Breast epithelium (tissue), 4 donors: ENCODE measurements at regions not wholly inside any gene's neighbourhood (a gene's known extent, or its start where the extent isn't known, plus 50 kb on each side); places are given as distances from the start of the nearest gene placed in this dataset.

Experiments
- DNase-seq, 2 donors: peaks; one replicate each; pipeline ENCODE4 v3.0.0-alpha.2; 2019; ENCODE audit warnings: low spot score in 2 of 2
- H3K27ac ChIP-seq, 2 donors: fragments of 200-600 bp; sonication (generic) in 1 of 2; one replicate each; pipeline ENCODE4 v1.5.1; 2016 to 2019; ENCODE audit warnings: mild to moderate bottlenecking in 1 of 2
- H3K27me3 ChIP-seq, 2 donors: fragments of 200-600 bp; sonication (generic) in 1 of 2; one replicate each; pipeline versions ENCODE4 v1.5.1 to v1.6.0; 2017 to 2019; ENCODE audit warnings: control low read depth in 1 of 2, mild to moderate bottlenecking in 1 of 2
- H3K36me3 ChIP-seq: fragments of 200-600 bp; one replicate; pipeline ENCODE4 v1.5.1; 2019
- H3K4me1 ChIP-seq, 2 donors: fragments of 200-600 bp; sonication (generic); one replicate each; pipeline ENCODE4 v1.5.1; 2016 to 2019; ENCODE audit warnings: control low read depth in 1 of 2
- H3K4me3 ChIP-seq, 3 donors: fragments of 200-600 bp; sonication (generic); 1 replicate in 2 of 3; 2 replicates in 1 of 3; pipeline ENCODE4 v1.5.1; 2016 to 2019; ENCODE audit warnings: mild to moderate bottlenecking in 3 of 3, moderate library complexity in 2 of 3
- H3K9me3 ChIP-seq, 2 donors: fragments of 200-600 bp; sonication (generic) in 1 of 2; one replicate each; pipeline ENCODE4 v1.5.1; 2016 to 2019; ENCODE audit warnings: control low read depth in 1 of 2
- CTCF ChIP-seq, 3 donors: fragments of 450-650 bp; IDR thresholded peaks; one replicate each; pipeline ENCODE4 v1.5.1; 2016 to 2017; ENCODE audit warnings: antibody characterized with exemption in 3 of 3, mild to moderate bottlenecking in 3 of 3, moderate library complexity in 3 of 3
- POLR2A ChIP-seq: fragments of 450-650 bp; IDR thresholded peaks from one replicate; pipeline ENCODE4 v1.6.1; 2016; ENCODE audit warnings: antibody characterized with exemption, mild to moderate bottlenecking, moderate library complexity
- POLR2AphosphoS5 ChIP-seq, 3 donors: sonication (generic); formaldehyde crosslinking; IDR thresholded peaks; one replicate each; pipeline ENCODE4 v1.6.1; 2017; ENCODE audit warnings: antibody characterized with exemption in 3 of 3
- intact Hi-C: fragments of 100-400 bp; cut with DNase I; formaldehyde crosslinking; loops from one replicate; pipeline ENCODE4 v1.15.1; 2023; ENCODE audit warnings: low total_unique reads

GRCh38 chr3:72449551-72449950 lies 398.7 kb downstream of the SHQ1 start:
- intact Hi-C loops: no loop called here
- Histone ChIP-seq H3K4me1 (no peaks in the 10 kb centered on the region), H3K27ac (no peak overlapping the region), H3K27me3 (no peaks in the 10 kb centered on the region), H3K9me3 (no peaks in the 10 kb centered on the region), H3K4me3 (no peak overlapping the region), H3K36me3 (no peaks in the 10 kb centered on the region)
- TF ChIP-seq POLR2A (no peak), POLR2AphosphoS5 (IDR thresholded peaks at IDR 0.05) (no peak), CTCF (IDR thresholded peaks at IDR 0.05) (no peak)
- DNase-seq: no peak

- H3K9me3 ChIP-seq: no peaks in the 10 kb centered on the region
- intact Hi-C loops: no loop called here
- no peak for TF ChIP-seq POLR2AphosphoS5 (IDR thresholded peaks at IDR 0.05)
- TF ChIP-seq CTCF (IDR thresholded peaks at IDR 0.05): no peak
- no peak for TF ChIP-seq POLR2A
- H3K36me3 ChIP-seq: no peaks in the 10 kb centered on the region
- H3K27me3 ChIP-seq: no peaks in the 10 kb centered on the region
- H3K4me3 ChIP-seq: no peak overlapping the region
- DNase-seq: no peak
- H3K4me1 ChIP-seq: peaks cover 0 to 4% of the 10 kb centered on the region in 2 donors
- no peak overlapping the region for H3K27ac ChIP-seq
These were observed 399.4 kb downstream of the SHQ1 start for GRCh38 chr3:72448858-72449257.

GRCh38 chr3:72448375-72448823 lies 399.8 kb downstream of the SHQ1 start:
- Histone ChIP-seq H3K9me3 (no peaks in the 10 kb centered on the region), H3K27me3 (no peaks in the 10 kb centered on the region), H3K4me3 (no peak overlapping the region), H3K4me1 (peaks cover 0 to 4% of the 10 kb centered on the region in 2 donors), H3K36me3 (no peaks in the 10 kb centered on the region), H3K27ac (no peak overlapping the region)
- DNase-seq: no peak
- no peak for TF ChIP-seq POLR2A
- no peak for TF ChIP-seq POLR2AphosphoS5 (IDR thresholded peaks at IDR 0.05)
- no peak for TF ChIP-seq CTCF (IDR thresholded peaks at IDR 0.05)
- intact Hi-C loops: no loop called here

DNA sequence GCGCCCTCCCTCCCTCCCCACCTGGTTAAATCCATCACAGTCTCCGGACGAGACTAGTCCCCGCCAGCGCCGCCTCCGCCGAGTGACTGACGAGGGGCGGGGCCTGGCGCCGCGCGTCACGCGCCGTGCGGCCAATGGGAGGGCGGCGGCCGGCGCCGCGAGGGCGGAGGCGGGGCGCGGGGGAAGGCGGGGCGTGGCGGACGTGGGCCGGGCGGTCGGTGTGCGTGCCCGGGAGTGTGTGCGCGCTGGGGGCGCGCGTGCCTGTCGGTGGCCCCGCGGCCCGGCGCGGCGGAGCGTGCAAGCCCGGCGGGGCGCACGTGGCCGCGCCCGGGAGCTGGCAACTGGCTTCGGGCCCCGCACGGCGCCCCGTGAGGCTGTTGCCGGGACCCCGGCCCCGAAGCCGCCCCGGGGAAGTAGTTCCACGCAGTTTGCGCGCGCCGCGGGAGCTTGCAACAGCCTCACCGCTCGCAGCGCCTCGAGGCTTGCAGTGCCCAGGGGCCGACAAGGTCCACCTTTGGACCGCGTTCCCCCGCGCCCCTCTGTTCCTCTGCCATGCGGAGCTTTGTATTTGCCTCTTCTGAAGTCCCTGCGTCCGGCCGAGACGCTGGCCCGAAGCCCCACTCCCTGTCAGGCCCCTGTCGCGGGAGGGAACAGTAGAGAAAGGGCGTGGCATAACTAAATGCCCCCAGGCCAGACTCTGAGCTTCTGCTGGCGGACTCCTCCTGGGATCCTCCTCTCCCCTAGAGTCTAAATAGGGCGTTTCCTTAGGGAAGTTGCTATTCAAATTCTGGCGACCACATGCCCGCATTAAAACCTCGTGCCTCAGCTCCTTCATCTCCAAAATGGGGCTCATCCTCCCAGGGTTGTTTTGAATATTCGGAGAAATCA lies 400.9 kb downstream of the SHQ1 start:
- peak; percentile 89 to 92 for DNase-seq
- TF ChIP-seq POLR2AphosphoS5 (IDR thresholded peaks at IDR 0.05) (no peak), CTCF (IDR thresholded peaks at IDR 0.05) (peak in 1 of 3 donors; percentile 20)
- H3K4me3 ChIP-seq: peak overlapping the region; percentile 73 to 99 (median 83)
- H3K27ac ChIP-seq: peak overlapping the region; percentile 94 to 99
- H3K36me3 ChIP-seq: no peaks in the 10 kb centered on the region
- H3K9me3 ChIP-seq: no peaks in the 10 kb centered on the region
- intact Hi-C loops: no loop called here
- H3K27me3 ChIP-seq: no peaks in the 10 kb centered on the region
- peaks cover 0 to 4% of the 10 kb centered on the region in 2 donors for H3K4me1 ChIP-seq
